Fibroblast of the aortic adventitia (primary cell): ENCODE measurements at regions not wholly inside any gene's neighbourhood (a gene's known extent, or its start where the extent isn't known, plus 50 kb on each side); places are given as distances from the start of the nearest gene placed in this dataset.
"Not testable (repeated sequence)": the region's sequence is repeated elsewhere in the genome, so short reads cannot be mapped to it uniquely, and the experiment has no call there.

Source experiments
- DNase-seq: peaks from one replicate; pipeline ENCODE4 v3.0.0-alpha.2; 2010; ENCODE audit warnings: low read depth
- H3K4me3 ChIP-seq: 2 replicates; pipeline ENCODE4 v1.5.1; 2011; ENCODE audit warnings: low read depth, mild to moderate bottlenecking, control low read depth, low read length, moderate library complexity
- CTCF ChIP-seq: IDR thresholded peaks from 2 replicates; pipeline ENCODE4 v1.5.1; 2011; ENCODE audit warnings: mild to moderate bottlenecking, low read length, control low read depth, inconsistent platforms; ENCODE audit not compliant: insufficient read depth

GRCh38 chr17:71447644-71448043, 673.2 kb upstream of the SOX9 start:
- no peak for TF ChIP-seq CTCF
- H3K4me3 ChIP-seq, result no peak overlapping the region
- DNase-seq, result no peak

DNA sequence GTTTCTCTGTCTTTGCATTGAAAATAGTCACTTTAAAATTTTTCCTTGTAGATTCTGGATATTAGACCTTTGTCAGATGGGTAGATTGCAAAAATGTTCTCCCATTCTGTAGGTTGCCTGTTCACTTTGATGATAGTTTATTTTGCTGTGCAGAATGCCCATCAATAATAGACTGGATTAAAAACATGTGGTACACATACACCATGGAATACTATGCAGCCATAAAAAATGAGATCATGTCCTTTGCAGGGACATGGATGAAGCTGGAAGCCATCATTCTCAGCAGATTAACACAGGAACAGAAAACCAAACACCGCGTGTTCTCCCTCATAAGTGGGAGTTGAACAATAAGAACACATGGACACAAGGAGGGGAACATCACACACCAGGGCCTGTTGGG, 670.2 kb upstream of the SOX9 start:
- DNase-seq, result not testable (repeated sequence)

GRCh38 chr17:71453876-71454422, 666.9 kb upstream of the SOX9 start:
- H3K4me3 ChIP-seq, result no peak overlapping the region
- TF ChIP-seq CTCF, result no peak
- no peak for DNase-seq

More for the DNA sequence above, 670.2 kb upstream of the SOX9 start:
- H3K4me3 ChIP-seq, result not testable (repeated sequence)

- no peak for DNase-seq
- TF ChIP-seq CTCF, result no peak
- H3K4me3 ChIP-seq, result no peak overlapping the region
Observed at GRCh38 chr17:71455219-71455618, 665.6 kb upstream of the SOX9 start.

GRCh38 chr17:71458322-71458721, 662.5 kb upstream of the SOX9 start:
- DNase-seq, result no peak
- no peak for TF ChIP-seq CTCF
- H3K4me3 ChIP-seq, result no peak overlapping the region

DNA sequence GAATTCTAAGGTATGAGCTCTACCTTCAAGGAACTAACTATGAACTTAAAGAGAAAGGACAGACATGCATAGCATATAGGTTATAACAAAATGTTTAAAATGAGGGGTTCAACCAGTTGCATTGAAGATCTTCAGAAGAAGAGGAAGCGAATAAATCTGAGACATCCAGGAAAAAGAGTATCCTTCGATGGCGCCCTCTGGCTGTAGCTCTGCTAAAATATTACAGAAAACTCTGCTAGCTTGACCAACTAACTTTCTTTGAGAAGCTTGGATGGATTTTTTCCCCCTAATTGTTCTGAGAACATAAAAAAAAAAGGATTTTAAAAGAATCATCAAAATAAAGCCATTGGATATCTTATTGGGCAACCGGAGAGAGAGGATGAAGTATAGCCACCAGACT, 659.9 kb upstream of the SOX9 start:
- peak; percentile 32 for TF ChIP-seq CTCF
- no peak overlapping the region for H3K4me3 ChIP-seq
- peak; percentile 26 for DNase-seq

GRCh38 chr17:71461498-71462169, 659.2 kb upstream of the SOX9 start:
- DNase-seq, result no peak
- no peak for TF ChIP-seq CTCF

More at GRCh38 chr17:71461498-71462169, 659.2 kb upstream of the SOX9 start:
- H3K4me3 ChIP-seq, result no peak overlapping the region
